IMR-90 (cell line): ENCODE measurements at regions not wholly inside any gene's neighbourhood (a gene's known extent, or its start where the extent isn't known, plus 50 kb on each side); places are given as distances from the start of the nearest gene placed in this dataset.

Experiments used
- ATAC-seq: fragments of 200-7000 bp; cut with Tn5 transposase; 2 replicates; pipeline ENCODE4 v1.9.1; 2020; ENCODE audit warnings: low read depth, mild to moderate bottlenecking, moderate library complexity
- BruUV-seq: library from RNA; stranded (reverse); fragments of 400-500 nt; replicated peaks from 2 replicates; lab custom pipeline; 2021; lab: Mats Ljungman, UMichigan
- CTCF ChIA-PET: fragments of 300-600 bp; formaldehyde crosslinking; extraction: SDS; loops from one replicate; lab custom pipeline; 2021; ENCODE audit warnings: antibody characterized with exemption; lab: Yijun Ruan, JAX
- POLR2A ChIA-PET: fragments of 300-600 bp; sonication (Branson Sonifier 250); formaldehyde crosslinking; loops from one replicate; lab custom pipeline; 2022; ENCODE audit warnings: antibody characterized with exemption; ENCODE audit not compliant: unreplicated experiment; lab: Charles Lee
- DNase-seq: peaks from one replicate; pipeline ENCODE4 v3.0.0; 2013
- H2AFZ ChIP-seq: replicated peaks from 2 replicates; pipeline ENCODE3; 2013; ENCODE audit warnings: low read length, mild to moderate bottlenecking; ENCODE audit not compliant: poor library complexity
- H2AK5ac ChIP-seq: 2 replicates; pipeline ENCODE4 v1.6.1; 2013; ENCODE audit warnings: low read depth, low read length, inconsistent platforms
- H2AK9ac ChIP-seq: replicated peaks from 2 replicates; pipeline ENCODE3; 2013; ENCODE audit warnings: mild to moderate bottlenecking, low read depth, low read length, moderate library complexity; ENCODE audit not compliant: poor library complexity
- H2BK120ac ChIP-seq: 2 replicates; pipeline ENCODE4 v1.6.1; 2013; ENCODE audit warnings: low read depth, low read length, inconsistent platforms
- H2BK15ac ChIP-seq: 3 replicates; pipeline ENCODE4 v1.6.1; 2013; ENCODE audit warnings: low read depth, low read length, inconsistent platforms
- H2BK20ac ChIP-seq: 2 replicates; pipeline ENCODE4 v1.6.1; 2013; ENCODE audit warnings: low read depth, mild to moderate bottlenecking, inconsistent platforms, low read length, moderate library complexity
- H2BK5ac ChIP-seq: 2 replicates; pipeline ENCODE4 v1.6.1; 2013; ENCODE audit warnings: mild to moderate bottlenecking, low read depth, low read length, inconsistent platforms; ENCODE audit not compliant: poor library complexity, severe bottlenecking
- H3K14ac ChIP-seq: replicated peaks from 2 replicates; pipeline ENCODE4 v1.6.1; 2013; ENCODE audit warnings: low read depth, low read length, inconsistent platforms
- H3K18ac ChIP-seq: 2 replicates; pipeline ENCODE4 v1.6.1; 2013; ENCODE audit warnings: low read depth, low read length, control low read depth
- H3K23ac ChIP-seq: 2 replicates; pipeline ENCODE4 v1.6.1; 2013; ENCODE audit warnings: low read depth, low read length, inconsistent platforms
- H3K27ac ChIP-seq: 2 replicates; pipeline ENCODE4 v1.5.1; 2013; ENCODE audit warnings: mild to moderate bottlenecking, control low read depth, low read length; ENCODE audit not compliant: insufficient read depth
- H3K27me3 ChIP-seq: 2 replicates; pipeline ENCODE4 v1.6.1; 2013; ENCODE audit warnings: low read length; ENCODE audit not compliant: control insufficient read depth, insufficient read depth
- H3K36me3 ChIP-seq: 2 replicates; pipeline ENCODE4 v1.6.1; 2013; ENCODE audit warnings: low read length, mixed read lengths; ENCODE audit not compliant: control insufficient read depth, insufficient read depth
- H3K4ac ChIP-seq: 2 replicates; pipeline ENCODE4 v1.6.1; 2013; ENCODE audit warnings: low read depth, low read length, inconsistent platforms
- H3K4me1 ChIP-seq: 2 replicates; pipeline ENCODE4 v1.6.1; 2013; ENCODE audit warnings: low read length, mixed read lengths; ENCODE audit not compliant: control insufficient read depth, insufficient read depth
- H3K4me2 ChIP-seq: 2 replicates; pipeline ENCODE4 v1.6.1; 2013; ENCODE audit warnings: low read depth, mild to moderate bottlenecking, control low read depth, low read length, moderate library complexity
- H3K4me3 ChIP-seq: 2 replicates; pipeline ENCODE4 v1.5.1; 2013; ENCODE audit warnings: low read depth, mild to moderate bottlenecking, control low read depth, low read length, moderate library complexity; ENCODE audit not compliant: insufficient read depth
- H3K56ac ChIP-seq: 2 replicates; pipeline ENCODE4 v1.6.1; 2013; ENCODE audit warnings: low read length, inconsistent platforms; ENCODE audit not compliant: insufficient read depth; ENCODE audit errors: extremely low read depth
- H3K79me1 ChIP-seq, 2 experiments: 2 replicates each; pipeline ENCODE4 v1.6.1; 2013; ENCODE audit warnings: low read length in 2 of 2, inconsistent platforms in 1 of 2, low read depth in 1 of 2
- H3K9ac ChIP-seq: 2 replicates; pipeline ENCODE4 v1.6.1; 2013; ENCODE audit warnings: low read depth, low read length, control low read depth
- H3K9me1 ChIP-seq: 2 replicates; pipeline ENCODE4 v1.6.1; 2013; ENCODE audit warnings: low read length, inconsistent platforms; ENCODE audit not compliant: insufficient read depth
- H3K9me3 ChIP-seq: 2 replicates; pipeline ENCODE4 v1.6.1; 2013; ENCODE audit warnings: low read length; ENCODE audit not compliant: control insufficient read depth, insufficient read depth
- H4K20me1 ChIP-seq: 2 replicates; pipeline ENCODE4 v1.6.1; 2013; ENCODE audit warnings: low read length, inconsistent platforms; ENCODE audit not compliant: insufficient read depth
- H4K5ac ChIP-seq: 2 replicates; pipeline ENCODE4 v1.6.1; 2013; ENCODE audit warnings: mild to moderate bottlenecking, low read depth, low read length, control low read depth
- H4K8ac ChIP-seq, 2 experiments: 2 replicates each; pipeline ENCODE4 v1.6.1; 2013; ENCODE audit warnings: low read depth in 2 of 2, low read length in 2 of 2, control low read depth in 1 of 2, inconsistent platforms in 1 of 2
- H4K91ac ChIP-seq: 2 replicates; pipeline ENCODE4 v1.6.1; 2013; ENCODE audit warnings: low read depth, low read length, inconsistent platforms; ENCODE audit not compliant: insufficient read depth
- BHLHE40 ChIP-seq: fragments of 150-350 bp; IDR thresholded peaks from 2 replicates; pipeline ENCODE4 v1.6.1; 2016; ENCODE audit warnings: mild to moderate bottlenecking, low read depth, low read length
- CHD1 ChIP-seq: IDR thresholded peaks from 2 replicates; pipeline ENCODE4 v1.6.1; 2012; ENCODE audit warnings: low read depth, low read length, improper control_type of control experiment
- ELK1 ChIP-seq: fragments of 150-350 bp; IDR thresholded peaks from 2 replicates; pipeline ENCODE4 v1.6.1; 2016; ENCODE audit warnings: low read depth, mild to moderate bottlenecking, low read length, moderate library complexity, borderline replicate concordance
- FOS ChIP-seq: fragments of 150-350 bp; IDR thresholded peaks from 2 replicates; pipeline ENCODE4 v1.6.1; 2016; ENCODE audit warnings: low read depth, low read length
- MAFK ChIP-seq: IDR thresholded peaks from 2 replicates; pipeline ENCODE4 v1.6.1; 2012; ENCODE audit warnings: low read depth, low read length, improper control_type of control experiment
- MAZ ChIP-seq: IDR thresholded peaks from 2 replicates; pipeline ENCODE4 v1.6.1; 2012; ENCODE audit warnings: low read depth, mild to moderate bottlenecking, low read length, improper control_type of control experiment, moderate library complexity, borderline replicate concordance
- POLR2A ChIP-seq: IDR thresholded peaks from 2 replicates; pipeline ENCODE4 v1.6.1; 2012; ENCODE audit warnings: mild to moderate bottlenecking, low read depth, low read length
- RCOR1 ChIP-seq: IDR thresholded peaks from 2 replicates; pipeline ENCODE4 v1.6.1; 2012; ENCODE audit warnings: mild to moderate bottlenecking, low read length, improper control_type of control experiment; ENCODE audit not compliant: insufficient replicate concordance
- WGBS, 2 experiments: methylation state at CpG; one replicate each; pipeline versions ENCODE4 v1.1.5 to v1.1.7; 2013; ENCODE audit warnings: missing lambda C conversion rate in 2 of 2; ENCODE audit not compliant: insufficient read length in 1 of 2; ENCODE audit errors: extremely low coverage in 2 of 2; 5-methylcytosine and 5-hydroxymethylcytosine counted together
- dilution Hi-C: fragments of 300-500 bp; cut with HindIII; formaldehyde crosslinking; loops from one replicate; pipeline ENCODE4 v1.14.3; 2018; ENCODE audit warnings: low sequenced_read_pairs; ENCODE audit not compliant: unreplicated experiment
- in situ Hi-C: fragments of 300-500 bp; cut with MboI; formaldehyde crosslinking; loops from 3 replicates; pipeline ENCODE4 v1.14.3; 2019; ENCODE audit warnings: low sequenced_read_pairs, inconsistent platforms, mixed read lengths
- intact Hi-C: fragments of 100-400 bp; cut with micrococcal nuclease; formaldehyde crosslinking; loops from 2 replicates; pipeline ENCODE4 v1.10.0; 2022

GRCh38 chr12:25052196-25052913, 103.5 kb upstream of the BCAT1 start:
- Histone ChIP-seq H2AK5ac (no peak overlapping the region), H4K20me1 (no peaks in the 10 kb centered on the region), H3K36me3 (no peaks in the 10 kb centered on the region), H4K5ac (no peak overlapping the region), H3K18ac (no peak overlapping the region), H3K4me1 (no peaks in the 10 kb centered on the region), H2BK120ac (no peak overlapping the region), H3K56ac (no peak overlapping the region), H3K79me1 (no peaks in the 10 kb centered on the region), H2BK5ac (no peak overlapping the region), H3K9me1 (no peaks in the 10 kb centered on the region; the same call in 1 of the 2 replicates), H3K27me3 (no peaks in the 10 kb centered on the region; the same call in 1 of the 2 replicates), H4K8ac (no peak overlapping the region), H2AFZ (no peak overlapping the region), H3K23ac (no peak overlapping the region), H3K9ac (no peak overlapping the region), H3K27ac (no peak overlapping the region), H2AK9ac (no peak overlapping the region), H3K4me3 (no peak overlapping the region), H3K4ac (no peak overlapping the region), H3K9me3 (no peaks in the 10 kb centered on the region; the same call in 1 of the 2 replicates), H2BK15ac (no peak overlapping the region), H3K4me2 (no peak overlapping the region), H2BK20ac (no peak overlapping the region), H4K91ac (no peak overlapping the region), H3K14ac (no peak overlapping the region)
- POLR2A ChIA-PET, result interaction anchor here (0.7 kb wide), 1 partner anchor 143 kb away, joined by 3 read pairs; no protein-coding TSS in a partner anchor
- intact Hi-C loops, result no loop called here
- CTCF ChIA-PET, result interaction anchor here (1.2 kb wide), 1 partner anchor 103 kb away, joined by 7 read pairs; no protein-coding TSS in a partner anchor
- dilution Hi-C loops, result no loop called here
- ATAC-seq, result no peak
- WGBS, 2 experiments, result 34% methylated on average over 3 of the region's 11 CpGs; no CpG with 5 or more reads in 1 of the 2 experiments
- BruUV-seq, result no TSS peak
- in situ Hi-C loops, result no loop called here
- TF ChIP-seq POLR2A (no peak), ELK1 (no peak), RCOR1 (no peak), BHLHE40 (no peak), MAZ (no peak), FOS (no peak), MAFK (no peak), CHD1 (no peak)
- DNase-seq, result no peak
